Hepatocyte (in vitro differentiated cells): ENCODE measurements at regions not wholly inside any gene's neighbourhood (a gene's known extent, or its start where the extent isn't known, plus 50 kb on each side); places are given as distances from the start of the nearest gene placed in this dataset.

Source experiments
- CTCF ChIP-seq: fragments of 200-600 bp; sonication (generic); IDR thresholded peaks from 2 replicates; pipeline ENCODE4 v1.5.1; 2016; ENCODE audit warnings: antibody characterized with exemption, mild to moderate bottlenecking; ENCODE audit not compliant: poor library complexity
- EZH2 ChIP-seq: fragments of 200-600 bp; sonication (generic); IDR thresholded peaks from 2 replicates; pipeline ENCODE4 v1.6.1; 2016; ENCODE audit warnings: antibody characterized with exemption, mild to moderate bottlenecking, borderline replicate concordance

- TF ChIP-seq CTCF: no peak
- no peak for TF ChIP-seq EZH2
Measured at GRCh38 chr3:132222868-132223538, 94.2 kb upstream of the ACP3 start.
